A549 (cell line): ENCODE measurements at regions not wholly inside any gene's neighbourhood (a gene's known extent, or its start where the extent isn't known, plus 50 kb on each side); places are given as distances from the start of the nearest gene placed in this dataset.

Source experiments
- small RNA-seq, 6 experiments: library from RNA; depleted of rRNA; stranded (forward); fragments of <200 nt; gene quantifications; one replicate each; pipeline ENCODE3, GENCODE V24; 2012

Small RNAs in the stretch of these regions (small RNA-seq; reads per million reads assigned to genes)
- 0 reads per million in 6 experiments for gene AC114501.1
- 0 reads per million in 6 experiments for gene RNU6-912P
- 0 reads per million in 6 experiments for gene SNORA15B-2
- gene SNORA22: 0 to 0.41 (median 0) reads per million in 6 experiments
